H1 (cell line): ENCODE measurements at regions not wholly inside any gene's neighbourhood (a gene's known extent, or its start where the extent isn't known, plus 50 kb on each side); places are given as distances from the start of the nearest gene placed in this dataset.

Experiments used
- CTCF ChIA-PET: fragments of 300-600 bp; sonication (Branson Sonifier 250); formaldehyde crosslinking; loops from one replicate; lab custom pipeline; 2021; ENCODE audit not compliant: partially characterized antibody; lab: Charles Lee
- POLR2A ChIA-PET: fragments of 300-600 bp; sonication (Branson Sonifier 250); formaldehyde crosslinking; loops from one replicate; lab custom pipeline; 2021; ENCODE audit warnings: inconsistent platforms; ENCODE audit not compliant: partially characterized antibody; lab: Charles Lee
- DNase-seq, 2 experiments: peaks; one replicate each; pipeline versions ENCODE4 v3.0.0 to v3.0.0-alpha.2; 2010 to 2022; ENCODE audit warnings: low spot score in 2 of 2, low read depth in 1 of 2, mixed read lengths in 1 of 2
- FAIRE-seq: peaks from 2 replicates; lab custom pipeline; 2011; peaks lifted over from hg19 to GRCh38; lab: Jason Lieb, UNC
- H2AFZ ChIP-seq: 2 replicates; pipeline ENCODE4 v1.8.1; 2012; ENCODE audit warnings: low read length, inconsistent platforms
- H2AK5ac ChIP-seq: 2 replicates; pipeline ENCODE4 v1.6.1; 2013; ENCODE audit warnings: low read depth, low read length
- H2BK120ac ChIP-seq: replicated peaks from 2 replicates; pipeline ENCODE3; 2013; ENCODE audit warnings: low read depth, low read length, inconsistent platforms
- H2BK12ac ChIP-seq: 2 replicates; pipeline ENCODE4 v1.6.1; 2013; ENCODE audit warnings: low read depth, low read length
- H2BK15ac ChIP-seq: 2 replicates; pipeline ENCODE4 v1.6.1; 2013; ENCODE audit warnings: low read length
- H2BK20ac ChIP-seq: 2 replicates; pipeline ENCODE4 v1.6.1; 2013; ENCODE audit warnings: low read length
- H2BK5ac ChIP-seq: 2 replicates; pipeline ENCODE4 v1.6.1; 2013; ENCODE audit warnings: low read depth, low read length
- H3K14ac ChIP-seq: 2 replicates; pipeline ENCODE4 v1.6.1; 2013; ENCODE audit warnings: inconsistent platforms; ENCODE audit not compliant: insufficient read length
- H3K18ac ChIP-seq: 2 replicates; pipeline ENCODE4 v1.6.1; 2013; ENCODE audit warnings: low read length; ENCODE audit errors: extremely low read depth
- H3K23ac ChIP-seq: 2 replicates; pipeline ENCODE4 v1.6.1; 2013; ENCODE audit warnings: inconsistent platforms; ENCODE audit not compliant: insufficient read length
- H3K23me2 ChIP-seq: 2 replicates; pipeline ENCODE4 v1.6.1; 2013; ENCODE audit warnings: low read depth, low read length
- H3K27ac ChIP-seq: 2 replicates; pipeline ENCODE4 v1.6.1; 2011; ENCODE audit warnings: low read depth, low read length, inconsistent platforms
- H3K27me3 ChIP-seq, 4 experiments: replicated peaks in 1 of 4; 1 replicate in 1 of 4; 2 replicates in 3 of 4; pipeline versions ENCODE4 v1.6.1 to v1.8.1; 2011 to 2013; ENCODE audit warnings: low read length in 3 of 4, mild to moderate bottlenecking in 3 of 4, inconsistent platforms in 2 of 4, mixed read lengths in 2 of 4, moderate library complexity in 1 of 4; ENCODE audit not compliant: control insufficient read depth in 3 of 4, insufficient read depth in 3 of 4; ENCODE audit errors: extremely low read depth in 1 of 4
- H3K36me3 ChIP-seq, 4 experiments: 2 replicates each; pipeline versions ENCODE4 v1.6.1 to v1.8.1; 2011 to 2013; ENCODE audit warnings: mild to moderate bottlenecking in 4 of 4, low read length in 3 of 4, moderate library complexity in 2 of 4, control low read depth in 1 of 4, inconsistent platforms in 1 of 4; ENCODE audit not compliant: insufficient read depth in 4 of 4, control insufficient read depth in 2 of 4
- H3K4ac ChIP-seq: replicated peaks from 2 replicates; pipeline ENCODE3; 2013; ENCODE audit warnings: low read length, low read depth, mixed read lengths, inconsistent platforms; ENCODE audit not compliant: insufficient read length
- H3K4me1 ChIP-seq, 4 experiments: replicated peaks in 1 of 4; 1 replicate in 1 of 4; 2 replicates in 3 of 4; pipeline versions ENCODE4 v1.6.1 to v1.8.1; 2011 to 2013; ENCODE audit warnings: low read length in 3 of 4, inconsistent platforms in 2 of 4, mixed read lengths in 1 of 4; ENCODE audit not compliant: insufficient read depth in 4 of 4, control insufficient read depth in 3 of 4
- H3K4me2 ChIP-seq, 2 experiments: 2 replicates each; pipeline versions ENCODE4 v1.6.1 to v1.8.1; 2011 to 2013; ENCODE audit warnings: low read depth in 2 of 2, low read length in 2 of 2, control low read depth in 1 of 2, inconsistent platforms in 1 of 2, mild to moderate bottlenecking in 1 of 2; ENCODE audit not compliant: insufficient read depth in 1 of 2
- H3K4me3 ChIP-seq, 4 experiments: fragments of 200-600, 300-600 bp in 1 of 4; sonication (generic), shearing (Covaris generic), sonication (Bioruptor Twin) in 1 of 4; 2 replicates each; pipeline versions ENCODE4 v1.5.1 to v1.8.1; 2011 to 2016; ENCODE audit warnings: low read length in 4 of 4, low read depth in 3 of 4, control low read depth in 2 of 4, inconsistent platforms in 2 of 4, mild to moderate bottlenecking in 2 of 4, mixed read lengths in 1 of 4, moderate library complexity in 1 of 4; ENCODE audit not compliant: insufficient read depth in 2 of 4; ENCODE audit errors: extremely low read depth in 1 of 4
- H3K56ac ChIP-seq: replicated peaks from 2 replicates; pipeline ENCODE3; 2013; ENCODE audit warnings: low read depth, mild to moderate bottlenecking, mixed read lengths, low read length, inconsistent platforms; ENCODE audit not compliant: insufficient read length
- H3K79me1 ChIP-seq: 2 replicates; pipeline ENCODE4 v1.6.1; 2013; ENCODE audit warnings: low read depth, low read length, control low read depth
- H3K79me2 ChIP-seq, 2 experiments: 2 replicates each; pipeline versions ENCODE4 v1.6.1 to v1.8.1; 2012 to 2013; ENCODE audit warnings: low read length in 2 of 2, mild to moderate bottlenecking in 2 of 2, inconsistent platforms in 1 of 2; ENCODE audit not compliant: insufficient read depth in 2 of 2, control insufficient read depth in 1 of 2
- H3K9ac ChIP-seq, 4 experiments: replicated peaks in 1 of 4; 1 replicate in 1 of 4; 2 replicates in 3 of 4; pipeline versions ENCODE4 v1.6.1 to v1.8.1; 2011 to 2013; ENCODE audit warnings: low read depth in 3 of 4, low read length in 3 of 4, control low read depth in 2 of 4, mild to moderate bottlenecking in 2 of 4, moderate library complexity in 2 of 4, inconsistent platforms in 1 of 4; ENCODE audit errors: extremely low read depth in 1 of 4
- H3K9me3 ChIP-seq, 2 experiments: 2 replicates each; pipeline versions ENCODE4 v1.6.1 to v1.8.1; 2012 to 2013; ENCODE audit warnings: mild to moderate bottlenecking in 2 of 2, moderate library complexity in 2 of 2, control low read depth in 1 of 2, inconsistent platforms in 1 of 2, low read depth in 1 of 2, low read length in 1 of 2, mixed read lengths in 1 of 2; ENCODE audit not compliant: insufficient read depth in 2 of 2
- H4K20me1 ChIP-seq, 2 experiments: replicated peaks in 1 of 2; 2 replicates each; pipeline versions ENCODE3 to v1.8.1; 2011 to 2013; ENCODE audit warnings: inconsistent platforms in 2 of 2, low read length in 2 of 2, mild to moderate bottlenecking in 1 of 2; ENCODE audit not compliant: insufficient read depth in 2 of 2, control insufficient read depth in 1 of 2
- H4K5ac ChIP-seq: 2 replicates; pipeline ENCODE4 v1.6.1; 2013; ENCODE audit warnings: low read length, low read depth, mixed read lengths, inconsistent platforms; ENCODE audit not compliant: insufficient read length
- H4K8ac ChIP-seq: 2 replicates; pipeline ENCODE4 v1.8.0; 2013; ENCODE audit warnings: mild to moderate bottlenecking, moderate library complexity, low read length, inconsistent platforms; ENCODE audit not compliant: insufficient read depth; ENCODE audit errors: extremely low read depth
- H4K91ac ChIP-seq: replicated peaks from 2 replicates; pipeline ENCODE3; 2013; ENCODE audit warnings: low read length, mixed read lengths, inconsistent platforms; ENCODE audit not compliant: insufficient read length
- FOSL1 ChIP-seq: IDR thresholded peaks from 2 replicates; pipeline ENCODE4 v1.6.1; 2011; ENCODE audit warnings: mild to moderate bottlenecking, low read depth, low read length, moderate library complexity; ENCODE audit not compliant: insufficient read depth
- NRF1 ChIP-seq: IDR thresholded peaks from 2 replicates; pipeline ENCODE4 v1.6.1; 2011; ENCODE audit warnings: mild to moderate bottlenecking, low read depth, low read length, improper control_type of control experiment
- TBP ChIP-seq: IDR thresholded peaks from 2 replicates; pipeline ENCODE4 v1.6.1; 2011; ENCODE audit warnings: low read depth, low read length, improper control_type of control experiment
- WGBS, 2 experiments: shearing (Covaris generic) in 1 of 2; methylation state at CpG; one replicate each; pipeline versions ENCODE4 v1.1.6 to v1.1.7; 2013 to 2015; ENCODE audit warnings: low lambda C conversion rate in 2 of 2, mixed read lengths in 2 of 2, inconsistent platforms in 1 of 2, low coverage in 1 of 2, missing lambda C conversion rate in 1 of 2; ENCODE audit not compliant: insufficient replicate concordance in 2 of 2, insufficient coverage in 1 of 2, insufficient read length in 1 of 2; ENCODE audit errors: extremely low coverage in 1 of 2, missing lambda C conversion rate in 1 of 2; 5-methylcytosine and 5-hydroxymethylcytosine counted together

DNA sequence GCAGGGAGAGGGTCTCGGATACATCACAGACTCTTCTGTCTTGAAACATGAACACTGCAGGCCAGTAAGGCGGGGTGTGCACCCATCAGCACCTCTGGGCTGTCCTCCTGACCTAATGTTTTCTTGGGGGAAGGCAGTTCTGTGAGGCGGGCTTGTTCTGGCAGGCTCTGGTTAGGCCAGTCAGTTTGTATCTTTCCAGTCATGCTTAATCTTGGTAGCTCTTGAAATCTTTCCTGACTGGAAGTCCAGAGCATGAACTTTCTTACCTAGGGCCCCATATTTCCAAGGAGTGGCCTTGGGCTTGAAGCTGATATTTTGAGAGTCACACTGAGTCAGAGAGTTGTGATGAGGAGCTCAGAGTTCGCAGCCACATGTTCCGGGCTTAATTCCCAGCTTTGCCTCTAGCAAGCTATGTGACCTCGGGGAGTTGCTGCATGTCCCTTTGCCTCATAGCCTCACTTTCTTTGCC is 54.2 kb upstream of the RASSF6 start:
- Histone ChIP-seq H2AK5ac (no peak overlapping the region), H3K56ac (no peak overlapping the region), H4K5ac (no peak overlapping the region), H3K4me1 (no peaks in the 10 kb centered on the region), H3K4ac (no peak overlapping the region), H3K79me1 (no peaks in the 10 kb centered on the region), H3K4me3 (no peak overlapping the region), H3K79me2 (no peaks in the 10 kb centered on the region), H2BK5ac (no peak overlapping the region), H3K9me3 (no peaks in the 10 kb centered on the region), H2BK120ac (no peak overlapping the region), H3K18ac (no peak overlapping the region), H3K14ac (no peak overlapping the region), H3K23ac (no peak overlapping the region), H3K27me3 (no peaks in the 10 kb centered on the region), H2BK12ac (no peak overlapping the region), H4K91ac (no peak overlapping the region), H4K8ac (no peak overlapping the region), H2AFZ (peak overlapping the region; percentile 79), H4K20me1 (no peaks in the 10 kb centered on the region), H3K36me3 (no peaks in the 10 kb centered on the region), H3K23me2 (no peaks in the 10 kb centered on the region; the same call in 1 of the 2 replicates), H2BK15ac (no peak overlapping the region), H2BK20ac (no peak overlapping the region), H3K9ac (no peak overlapping the region), H3K27ac (no peak overlapping the region), H3K4me2 (no peak overlapping the region)
- DNase-seq: no peak
- ChIA-PET POLR2A (no interaction called here), CTCF (interaction anchor here (0.8 to 3.6 kb wide), 10 partner anchors 9 to 460 kb away, joined by 3 to 12 read pairs (median 5); no protein-coding TSS in a partner anchor)
- WGBS, 2 experiments: 92% methylated on average over 6 of the region's 6 CpGs; no CpG with 5 or more reads in 1 of the 2 experiments
- no peak for FAIRE-seq
- TF ChIP-seq TBP (no peak), NRF1 (no peak), FOSL1 (no peak)
